ENCODE measurements at regions not wholly inside any gene's neighbourhood (a gene's known extent, or its start where the extent isn't known, plus 50 kb on each side); places are given as distances from the start of the nearest gene placed in this dataset.

DNA sequence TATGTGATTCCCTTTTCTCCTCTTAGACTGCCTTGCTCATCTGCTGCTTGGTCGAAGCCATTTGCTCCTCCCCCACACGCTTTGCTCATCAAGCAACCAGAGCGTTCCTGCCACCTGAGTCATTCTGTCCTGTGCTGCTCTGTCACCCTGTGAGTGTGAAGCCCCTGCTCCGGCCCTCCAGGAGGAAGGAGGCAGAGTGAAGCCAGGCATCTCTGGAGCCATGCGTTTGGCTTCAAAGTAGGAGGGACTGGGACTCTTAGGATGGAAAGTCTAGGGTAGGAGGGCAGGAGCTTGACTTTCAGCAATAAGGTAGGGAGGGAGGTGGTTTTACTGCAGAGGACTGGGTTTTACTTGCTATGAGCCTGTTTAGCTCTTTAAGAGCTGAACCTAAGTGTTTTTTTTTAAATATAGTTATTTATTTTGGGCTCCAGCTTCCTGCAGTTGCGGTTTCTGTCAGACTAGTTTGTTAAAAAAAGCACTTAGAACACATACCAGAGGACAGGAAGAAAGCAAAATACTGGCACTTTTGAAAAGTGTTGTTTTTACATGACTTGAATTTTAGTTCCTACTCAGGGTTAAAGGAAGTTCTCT lies 63.6 kb downstream of the SPINK2 start:
- H3K9me3 Mint-ChIP-seq, result no peaks in the 10 kb centered on the region
- peak overlapping the region; percentile 99 for H3K27ac Mint-ChIP-seq
- peaks cover 50% of the 10 kb centered on the region for H3K4me1 Mint-ChIP-seq
- H3K4me3 Mint-ChIP-seq, result peak overlapping the region; percentile 67
- peaks cover 16% of the 10 kb centered on the region for H3K27me3 Mint-ChIP-seq
- DNase-seq, result peak; percentile 83
- CTCF ChIA-PET, result interaction anchor here (1.1 to 1.6 kb wide), 3 partner anchors 40 to 78 kb away, joined by 3 to 6 read pairs (median 5); no protein-coding TSS in a partner anchor
- no peaks in the 10 kb centered on the region for H3K36me3 Mint-ChIP-seq

DNA sequence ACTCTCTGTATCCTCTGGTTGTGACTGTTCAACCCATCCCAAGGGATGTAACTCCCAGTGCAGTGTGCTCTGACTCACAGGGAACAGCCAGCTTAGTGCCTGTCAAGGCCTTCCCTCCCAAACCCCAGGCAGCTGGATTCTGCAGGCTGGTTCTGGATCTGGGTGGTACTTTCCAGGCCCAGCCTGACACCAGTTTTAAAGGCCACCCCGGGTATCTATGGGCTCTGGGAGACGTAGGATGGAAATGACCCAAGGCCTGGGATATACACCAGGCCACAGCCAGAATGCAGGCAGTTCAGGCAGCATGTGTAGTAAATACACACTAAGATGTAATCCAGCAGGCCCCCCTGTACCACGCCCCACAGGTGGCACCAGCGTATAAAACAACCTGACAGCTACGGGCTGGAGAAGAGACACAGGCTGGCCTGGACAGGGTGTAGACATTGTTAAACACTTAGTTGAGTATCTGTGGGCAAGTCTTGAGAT lies 64.2 kb downstream of the SPINK2 start:
- DNase-seq, result peak; percentile 56
- Mint-ChIP-seq H3K36me3 (no peaks in the 10 kb centered on the region), H3K27ac (peak overlapping the region; percentile 99), H3K4me3 (peak overlapping the region; percentile 67), H3K27me3 (peaks cover 13% of the 10 kb centered on the region), H3K4me1 (peaks cover 48% of the 10 kb centered on the region), H3K9me3 (no peaks in the 10 kb centered on the region)
- CTCF ChIA-PET, result interaction anchor here (1.1 to 1.6 kb wide), 3 partner anchors 41 to 79 kb away, joined by 3 to 6 read pairs (median 5); no protein-coding TSS in a partner anchor

DNA sequence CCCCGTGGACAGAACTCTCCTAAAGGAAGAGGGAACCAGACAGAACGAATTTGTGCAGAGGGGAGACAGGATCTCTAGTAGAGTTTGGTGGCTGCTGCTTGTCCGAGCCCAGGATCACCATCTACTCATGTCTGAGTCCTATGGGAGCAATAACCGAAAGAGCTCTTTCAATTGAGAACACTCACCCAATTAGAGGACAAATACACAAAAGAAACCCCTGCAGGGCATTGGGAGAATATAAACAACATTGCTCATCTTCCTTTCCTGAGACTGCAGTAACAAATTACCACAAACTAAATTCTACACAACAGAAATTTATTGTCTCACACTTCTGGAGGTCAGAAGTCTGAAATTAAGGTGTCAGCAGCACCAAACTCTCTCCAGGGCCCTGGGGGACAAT lies 65.6 kb downstream of the SPINK2 start:
- H3K27ac Mint-ChIP-seq, result peak overlapping the region; percentile 52

DNA sequence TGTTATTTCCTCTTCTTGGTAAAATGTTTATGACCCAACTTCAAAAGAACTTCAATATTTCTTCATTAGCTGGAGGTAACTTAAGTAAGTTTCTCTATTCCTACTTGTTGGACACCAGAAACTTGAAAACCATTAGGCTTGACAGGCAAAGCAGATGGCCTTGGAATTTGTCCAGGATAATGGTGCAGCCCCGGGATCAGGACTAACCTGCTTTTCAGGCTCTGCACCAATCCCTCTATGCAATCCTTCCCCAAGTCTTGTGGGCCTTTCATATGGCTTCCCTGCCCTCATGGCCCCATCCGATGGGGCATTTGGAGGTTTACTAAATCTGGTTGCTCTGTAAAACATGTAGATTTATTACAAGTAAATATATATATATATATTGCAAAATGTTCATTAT lies 68.5 kb downstream of the SPINK2 start:
- CTCF ChIA-PET, result interaction anchor here (0.7 kb wide), 1 partner anchor 341 kb away, joined by 4 read pairs; no protein-coding TSS in a partner anchor
- Mint-ChIP-seq H3K4me1 (peaks cover 30% of the 10 kb centered on the region), H3K27ac (no peak overlapping the region), H3K4me3 (no peak overlapping the region), H3K9me3 (peaks cover 7% of the 10 kb centered on the region), H3K27me3 (no peaks in the 10 kb centered on the region), H3K36me3 (peaks cover 1% of the 10 kb centered on the region)
- no peak for DNase-seq

More for the DNA sequence above, 65.6 kb downstream of the SPINK2 start:
- CTCF ChIA-PET, result no interaction called here
- no peak overlapping the region for H3K4me3 Mint-ChIP-seq
- no peaks in the 10 kb centered on the region for H3K36me3 Mint-ChIP-seq
- H3K9me3 Mint-ChIP-seq, result peaks cover 2% of the 10 kb centered on the region
- no peaks in the 10 kb centered on the region for H3K27me3 Mint-ChIP-seq
- DNase-seq, result no peak
- peaks cover 48% of the 10 kb centered on the region for H3K4me1 Mint-ChIP-seq

DNA sequence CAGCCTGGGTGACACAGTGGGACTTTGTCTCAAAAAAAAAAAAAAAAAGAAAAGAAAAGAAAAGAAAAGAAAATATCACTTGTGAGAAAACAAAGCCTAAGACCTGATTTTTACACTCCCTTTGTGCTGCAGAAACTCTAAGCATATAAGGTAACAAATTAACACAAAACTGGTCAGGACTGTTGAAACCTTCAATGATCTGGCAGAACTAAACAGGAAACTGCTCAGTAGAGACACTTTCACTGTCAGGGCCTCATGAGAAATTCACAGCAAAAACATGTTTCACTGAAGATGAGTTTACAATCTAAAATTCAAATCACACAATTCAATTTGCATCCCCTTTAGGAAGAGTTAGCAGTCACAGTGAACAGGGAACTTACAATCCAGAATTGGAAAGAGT lies 69.1 kb upstream of the HOPX start:
- Mint-ChIP-seq H3K4me3 (no peak overlapping the region), H3K9me3 (peaks cover 7% of the 10 kb centered on the region), H3K27ac (no peak overlapping the region), H3K27me3 (peaks cover 6% of the 10 kb centered on the region), H3K36me3 (peaks cover 1% of the 10 kb centered on the region), H3K4me1 (peaks cover 4% of the 10 kb centered on the region)
- no peak for DNase-seq
- CTCF ChIA-PET, result no interaction called here

DNA sequence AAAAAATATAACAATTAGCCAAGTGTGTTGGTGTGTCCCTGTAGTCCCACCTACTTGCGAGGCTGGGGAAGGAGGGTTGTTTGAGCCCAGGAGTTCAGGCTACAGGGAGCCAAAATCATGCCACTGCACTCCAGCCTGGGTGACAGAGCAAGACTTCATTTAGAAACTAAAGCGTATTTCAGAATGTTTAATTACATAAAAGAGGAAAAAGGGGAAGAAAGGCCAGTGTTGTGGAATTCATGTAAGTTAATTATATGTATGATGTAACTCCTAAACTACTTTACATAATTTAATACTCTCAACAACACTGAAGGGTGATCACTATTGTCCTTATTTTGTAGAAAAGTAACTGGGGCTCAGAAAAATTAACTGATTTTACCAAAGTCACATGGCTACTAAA lies 67.2 kb upstream of the HOPX start:
- peaks cover 7% of the 10 kb centered on the region for H3K9me3 Mint-ChIP-seq
- CTCF ChIA-PET, result no interaction called here

DNA sequence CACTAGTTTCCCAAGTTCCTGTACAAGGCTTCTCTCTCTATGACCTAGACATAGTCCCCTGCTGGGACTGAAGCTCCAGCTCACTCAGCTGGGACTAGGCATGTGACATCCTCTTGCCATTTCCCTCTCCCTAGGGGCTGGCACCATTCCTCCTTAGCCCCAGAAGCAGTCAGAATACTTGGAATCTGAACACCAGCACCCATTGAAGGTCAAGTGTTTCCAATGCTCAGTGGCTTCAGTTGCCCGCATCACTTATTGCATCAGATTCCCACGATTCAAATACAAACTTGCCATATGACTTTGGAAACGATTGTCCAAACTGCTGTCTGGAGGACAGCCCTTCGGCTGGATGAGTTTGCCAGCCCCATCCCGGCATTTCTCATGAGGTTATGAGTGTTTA lies 65.5 kb upstream of the HOPX start:
- peaks cover 4% of the 10 kb centered on the region for H3K4me1 Mint-ChIP-seq
- H3K36me3 Mint-ChIP-seq, result peaks cover 1% of the 10 kb centered on the region
- H3K9me3 Mint-ChIP-seq, result peaks cover 7% of the 10 kb centered on the region
- DNase-seq, result no peak
- CTCF ChIA-PET, result no interaction called here
- H3K27ac Mint-ChIP-seq, result no peak overlapping the region
- H3K4me3 Mint-ChIP-seq, result no peak overlapping the region
- peaks cover 6% of the 10 kb centered on the region for H3K27me3 Mint-ChIP-seq

More for the DNA sequence above, 67.2 kb upstream of the HOPX start:
- DNase-seq, result no peak
- H3K4me1 Mint-ChIP-seq, result peaks cover 4% of the 10 kb centered on the region
- no peak overlapping the region for H3K4me3 Mint-ChIP-seq
- no peak overlapping the region for H3K27ac Mint-ChIP-seq
- H3K36me3 Mint-ChIP-seq, result peaks cover 1% of the 10 kb centered on the region
- peaks cover 6% of the 10 kb centered on the region for H3K27me3 Mint-ChIP-seq

DNA sequence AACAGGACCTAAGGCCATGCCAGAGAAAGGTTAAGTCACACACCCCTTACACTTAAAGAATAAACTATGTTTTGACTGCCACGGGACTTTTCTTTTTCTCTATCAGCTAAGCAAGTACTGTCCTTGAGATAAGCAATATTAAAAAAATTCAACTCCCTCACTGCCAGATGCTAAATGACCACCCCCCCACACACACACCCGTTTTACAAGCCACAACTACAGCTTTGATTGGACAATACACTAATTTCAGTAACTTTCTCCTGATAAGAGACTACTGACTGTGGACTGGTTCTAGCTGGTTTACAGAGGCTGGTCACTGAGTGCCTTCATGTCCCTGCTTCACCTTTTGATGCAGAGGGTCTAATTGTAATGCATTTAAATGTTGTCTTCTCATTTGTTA lies 63.9 kb upstream of the HOPX start:
- CTCF ChIA-PET, result no interaction called here
- H3K27me3 Mint-ChIP-seq, result peaks cover 6% of the 10 kb centered on the region
- no peaks in the 10 kb centered on the region for H3K36me3 Mint-ChIP-seq
- no peak overlapping the region for H3K4me3 Mint-ChIP-seq
- H3K4me1 Mint-ChIP-seq, result no peaks in the 10 kb centered on the region
- no peaks in the 10 kb centered on the region for H3K9me3 Mint-ChIP-seq
- H3K27ac Mint-ChIP-seq, result no peak overlapping the region
- DNase-seq, result no peak

DNA sequence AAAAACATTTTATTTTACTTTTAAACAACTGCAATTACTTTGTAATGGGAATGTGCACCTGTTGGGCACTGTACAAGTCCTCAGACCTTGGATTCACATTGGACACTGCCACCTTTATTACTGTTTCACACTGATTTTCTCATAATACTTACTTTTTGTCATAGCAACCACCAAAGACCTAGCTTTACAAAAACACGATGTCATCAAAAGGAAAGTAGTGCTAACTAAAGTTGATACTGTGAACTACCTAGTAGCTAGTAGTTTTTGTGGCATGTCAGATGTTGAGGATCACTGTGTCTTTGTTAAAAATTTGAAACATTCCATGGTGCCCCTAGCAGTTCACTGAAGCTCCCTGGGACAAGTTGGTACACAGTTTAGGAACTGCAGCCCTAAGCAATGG lies 62.9 kb upstream of the HOPX start:
- Mint-ChIP-seq H3K27me3 (peaks cover 6% of the 10 kb centered on the region), H3K9me3 (no peaks in the 10 kb centered on the region), H3K4me3 (no peak overlapping the region), H3K36me3 (no peaks in the 10 kb centered on the region), H3K27ac (no peak overlapping the region), H3K4me1 (no peaks in the 10 kb centered on the region)
- CTCF ChIA-PET, result interaction anchor here (1.6 kb wide), 1 partner anchor 93 kb away, joined by 3 read pairs; no protein-coding TSS in a partner anchor
- no peak for DNase-seq

DNA sequence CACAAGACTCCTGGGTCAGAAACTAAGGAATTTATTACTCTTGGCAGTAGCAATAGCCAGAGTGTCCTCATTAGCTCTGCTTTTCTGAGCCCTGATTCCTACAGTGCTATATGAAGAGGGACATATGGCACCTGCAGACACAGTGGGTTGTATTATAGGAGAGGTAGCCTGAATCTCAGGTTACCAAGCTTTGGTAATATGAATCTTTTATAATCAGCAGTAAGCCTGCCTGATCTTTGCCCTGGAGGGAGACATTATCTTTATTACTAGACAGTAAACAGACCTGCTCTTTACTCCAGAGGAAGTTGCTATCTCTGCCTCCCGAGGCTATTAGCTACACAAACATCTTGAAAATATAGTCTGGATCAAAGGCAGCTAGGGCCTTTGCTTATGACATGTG lies 62.5 kb upstream of the HOPX start:
- no peaks in the 10 kb centered on the region for H3K4me1 Mint-ChIP-seq
- H3K27me3 Mint-ChIP-seq, result peaks cover 10% of the 10 kb centered on the region
- CTCF ChIA-PET, result interaction anchor here (1.6 kb wide), 1 partner anchor 93 kb away, joined by 3 read pairs; no protein-coding TSS in a partner anchor
- H3K9me3 Mint-ChIP-seq, result no peaks in the 10 kb centered on the region
- no peak overlapping the region for H3K4me3 Mint-ChIP-seq
- H3K36me3 Mint-ChIP-seq, result no peaks in the 10 kb centered on the region
- no peak overlapping the region for H3K27ac Mint-ChIP-seq
- no peak for DNase-seq

DNA sequence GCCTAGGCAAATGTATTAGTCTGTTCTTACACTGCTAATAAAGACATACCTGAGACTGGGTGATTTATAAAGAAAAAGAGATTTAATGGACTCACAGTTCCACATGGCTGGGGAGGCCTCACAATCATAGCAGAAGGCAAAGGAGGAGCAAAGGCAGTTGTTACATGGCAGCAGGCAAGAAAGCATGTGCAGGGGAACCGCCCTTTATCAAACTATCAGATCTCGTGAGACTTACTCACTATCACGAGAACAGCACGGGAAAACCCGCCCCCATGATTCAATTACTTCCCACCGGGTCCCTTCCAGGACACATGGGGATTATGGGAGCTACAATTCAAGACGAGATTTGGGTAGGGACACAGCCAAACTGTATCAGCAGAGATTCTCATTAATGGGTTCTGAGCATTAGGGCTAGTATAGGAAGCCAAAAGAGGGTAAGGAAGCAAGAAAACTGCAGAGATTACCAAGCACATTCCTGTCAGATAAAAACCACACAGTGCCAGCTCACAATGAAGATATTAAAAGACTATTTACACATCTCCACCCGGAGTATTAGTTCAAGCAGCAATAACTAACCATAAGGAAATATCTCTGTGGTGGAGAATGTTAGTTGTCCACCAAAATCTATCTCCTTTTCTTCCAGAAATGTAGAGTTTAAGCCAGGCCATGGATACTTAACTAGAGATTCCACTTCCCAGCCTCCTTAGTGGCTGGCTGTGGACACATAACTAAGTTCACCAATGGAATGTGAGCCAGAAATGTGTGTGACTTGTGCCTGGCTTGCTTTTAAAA lies 61.2 kb upstream of the HOPX start:
- CTCF ChIA-PET, result interaction anchor here (1.6 kb wide), 1 partner anchor 94 kb away, joined by 3 read pairs; no protein-coding TSS in a partner anchor
- Mint-ChIP-seq H3K27ac (no peak overlapping the region), H3K4me3 (no peak overlapping the region)

DNA sequence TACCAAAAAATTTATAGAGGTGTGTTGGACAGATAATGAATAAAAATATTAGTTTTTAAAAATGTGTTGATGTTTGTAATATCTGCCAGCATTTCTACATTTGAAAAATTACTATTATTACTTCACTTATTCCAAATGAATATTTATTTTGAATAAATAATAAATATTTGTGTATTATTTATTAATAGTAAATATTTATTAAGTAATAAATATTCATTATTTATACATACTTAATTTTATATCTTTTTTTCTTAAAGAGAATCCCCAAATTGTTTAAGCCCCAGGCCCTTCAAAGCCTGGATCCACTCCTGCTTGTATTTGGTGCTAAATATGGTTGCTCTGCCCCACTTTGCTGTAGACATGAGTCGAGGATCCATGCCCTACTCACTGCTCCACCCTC lies 60.5 kb upstream of the HOPX start:
- DNase-seq, result no peak
- H3K27ac Mint-ChIP-seq, result no peak overlapping the region
- no peaks in the 10 kb centered on the region for H3K36me3 Mint-ChIP-seq
- H3K9me3 Mint-ChIP-seq, result no peaks in the 10 kb centered on the region
- no peak overlapping the region for H3K4me3 Mint-ChIP-seq
- CTCF ChIA-PET, result no interaction called here
- no peaks in the 10 kb centered on the region for H3K4me1 Mint-ChIP-seq
- peaks cover 7% of the 10 kb centered on the region for H3K27me3 Mint-ChIP-seq

More for the DNA sequence above, 61.2 kb upstream of the HOPX start:
- H3K36me3 Mint-ChIP-seq, result no peaks in the 10 kb centered on the region
- H3K27me3 Mint-ChIP-seq, result peaks cover 10% of the 10 kb centered on the region
- no peaks in the 10 kb centered on the region for H3K9me3 Mint-ChIP-seq
- no peaks in the 10 kb centered on the region for H3K4me1 Mint-ChIP-seq
- DNase-seq, result no peak

DNA sequence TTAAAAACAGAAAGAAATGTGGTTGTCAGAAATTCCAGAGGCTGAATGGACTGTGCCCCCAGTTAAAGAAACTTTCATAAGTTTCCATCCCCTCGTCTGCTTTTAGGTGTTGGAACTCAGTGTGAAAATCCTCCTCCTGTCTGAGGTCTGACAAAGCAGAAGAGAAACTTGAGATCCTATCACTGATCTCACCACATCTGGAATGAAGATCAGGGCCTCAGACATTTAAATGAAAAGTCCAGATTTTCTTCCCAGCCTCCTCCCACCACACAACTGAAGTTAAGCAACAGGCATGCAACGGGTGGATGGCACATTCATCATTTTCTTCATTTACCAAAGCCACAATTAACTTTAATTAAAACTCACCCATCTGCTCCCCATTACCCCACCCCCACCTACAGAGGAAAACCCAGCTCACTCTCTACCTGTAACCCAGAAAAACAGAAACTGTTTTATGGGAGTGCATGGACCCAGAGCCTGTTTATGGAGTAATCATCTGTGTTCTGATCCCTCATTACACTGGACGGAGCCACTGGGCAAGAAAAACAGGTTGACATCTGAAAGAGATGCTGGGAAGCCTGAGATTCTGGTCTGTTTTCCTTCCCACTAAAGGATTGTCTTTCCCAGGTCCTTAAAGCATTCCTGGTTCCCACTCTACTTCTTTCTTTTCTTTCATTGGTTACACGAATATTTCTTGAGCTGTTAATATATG lies 58.1 kb upstream of the HOPX start:
- no peak for DNase-seq
- CTCF ChIA-PET, result no interaction called here
- no peak overlapping the region for H3K4me3 Mint-ChIP-seq
- H3K4me1 Mint-ChIP-seq, result no peaks in the 10 kb centered on the region
- H3K27ac Mint-ChIP-seq, result no peak overlapping the region
- H3K27me3 Mint-ChIP-seq, result peaks cover 4% of the 10 kb centered on the region
- H3K36me3 Mint-ChIP-seq, result no peaks in the 10 kb centered on the region
- no peaks in the 10 kb centered on the region for H3K9me3 Mint-ChIP-seq

DNA sequence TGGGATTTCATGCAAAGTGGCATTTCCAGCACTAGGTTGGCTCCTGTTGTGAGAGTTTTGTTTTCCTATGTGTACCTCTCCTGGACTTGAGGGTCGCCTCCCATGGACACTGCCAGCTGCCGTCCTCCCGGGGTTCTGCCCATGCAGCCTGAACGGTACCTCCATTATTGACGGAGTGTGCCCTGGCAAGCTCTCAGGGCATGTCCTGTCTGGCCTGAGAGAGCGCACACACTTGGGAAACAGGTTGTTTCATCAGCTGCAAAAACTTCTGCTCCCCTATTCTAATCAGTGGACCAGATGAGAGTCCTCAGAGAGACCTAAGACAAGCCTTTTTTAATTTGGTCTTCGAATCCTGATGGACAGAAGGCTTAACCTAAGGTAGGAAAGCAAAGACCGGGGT lies 56.6 kb upstream of the HOPX start:
- Mint-ChIP-seq H3K4me1 (no peaks in the 10 kb centered on the region), H3K36me3 (no peaks in the 10 kb centered on the region), H3K9me3 (no peaks in the 10 kb centered on the region), H3K4me3 (no peak overlapping the region), H3K27me3 (peaks cover 4% of the 10 kb centered on the region), H3K27ac (no peak overlapping the region)
- no peak for DNase-seq
- CTCF ChIA-PET, result no interaction called here
